Ascending aorta (tissue), 2 donors: ENCODE measurements at regions not wholly inside any gene's neighbourhood (a gene's known extent, or its start where the extent isn't known, plus 50 kb on each side); places are given as distances from the start of the nearest gene placed in this dataset.

Experiments
- DNase-seq, 2 donors: peaks; one replicate each; pipeline ENCODE4 v3.0.0-alpha.2; 2019; ENCODE audit warnings: low spot score in 2 of 2
- H3K27ac ChIP-seq, 2 donors: fragments of 200-600 bp; sonication (generic); one replicate each; pipeline ENCODE4 v1.5.1; 2016 to 2017; ENCODE audit warnings: mild to moderate bottlenecking in 1 of 2
- H3K27me3 ChIP-seq: fragments of 200-600 bp; sonication (generic); one replicate; pipeline ENCODE4 v1.5.1; 2017
- H3K36me3 ChIP-seq, 2 donors: fragments of 200-600 bp; sonication (generic); one replicate each; pipeline ENCODE4 v1.5.1; 2016
- H3K4me1 ChIP-seq, 2 donors: fragments of 200-600 bp; sonication (generic); one replicate each; pipeline ENCODE4 v1.5.1; 2016 to 2017; ENCODE audit warnings: mild to moderate bottlenecking in 1 of 2
- H3K4me3 ChIP-seq, 2 donors: fragments of 200-600 bp; sonication (generic); one replicate each; pipeline ENCODE4 v1.5.1; 2016 to 2017; ENCODE audit warnings: mild to moderate bottlenecking in 1 of 2
- H3K9me3 ChIP-seq, 2 donors: fragments of 200-600 bp; sonication (generic); one replicate each; pipeline ENCODE4 v1.5.1; 2016
- CTCF ChIP-seq, 3 experiments: fragments of 200-600 bp in 2 of 3; fragments of 450-650 bp in 1 of 3; sonication (generic) in 2 of 3; IDR thresholded peaks; one replicate each; pipeline ENCODE4 v1.5.1; 2016 to 2019; ENCODE audit warnings: antibody characterized with exemption in 3 of 3, mild to moderate bottlenecking in 1 of 3, moderate library complexity in 1 of 3
- intact Hi-C: fragments of 100-400 bp; cut with DNase I; formaldehyde crosslinking; loops from one replicate; pipeline ENCODE4 v1.15.1; 2023

DNA sequence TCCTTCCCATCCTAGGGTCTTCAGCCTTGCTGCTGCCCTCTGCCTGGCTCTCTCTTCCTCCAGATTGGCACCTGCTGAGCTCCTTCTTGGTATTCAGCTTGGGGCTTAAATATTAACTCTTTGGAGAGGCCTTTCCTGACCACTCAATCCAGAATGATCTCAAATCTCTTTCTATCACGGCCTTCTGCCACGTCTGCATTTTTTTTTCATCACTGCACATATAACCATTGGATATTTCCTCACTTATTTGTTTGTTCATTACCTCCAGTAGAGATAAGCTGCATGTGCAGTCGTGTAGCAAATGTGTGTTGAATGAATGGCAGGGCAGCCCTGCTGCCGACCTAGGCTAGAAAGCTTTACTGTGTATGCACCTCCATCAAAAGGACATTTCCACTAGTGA, 51.6 kb upstream of the MPP7 start:
- no peak overlapping the region for H3K4me3 ChIP-seq
- TF ChIP-seq CTCF (IDR thresholded peaks at IDR 0.05), result no peak
- H3K27ac ChIP-seq, result no peak overlapping the region
- H3K27me3 ChIP-seq, result no peaks in the 10 kb centered on the region
- H3K36me3 ChIP-seq, result no peaks in the 10 kb centered on the region
- no peaks in the 10 kb centered on the region for H3K9me3 ChIP-seq
- no peak for DNase-seq
- intact Hi-C loops, result no loop called here
- H3K4me1 ChIP-seq, result no peaks in the 10 kb centered on the region

DNA sequence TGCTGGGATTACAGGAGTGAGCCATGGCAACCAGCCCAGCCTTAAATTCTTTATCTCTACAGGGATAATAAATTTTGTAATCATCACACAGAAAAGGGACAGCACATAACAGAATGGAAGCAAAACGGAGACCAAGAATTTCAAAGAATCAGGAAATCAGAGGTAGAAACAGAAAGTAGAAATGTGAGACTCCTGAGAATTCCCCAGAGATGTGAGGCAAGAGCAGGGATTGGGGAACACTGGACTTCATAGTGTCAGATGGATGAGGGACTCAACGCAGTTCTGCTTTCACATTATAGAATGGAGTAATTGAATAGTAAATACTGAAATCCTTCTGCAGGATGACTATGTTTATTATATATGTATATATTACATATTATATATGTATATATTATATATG, 52.5 kb upstream of the MPP7 start:
- no peak overlapping the region for H3K27ac ChIP-seq
- H3K4me3 ChIP-seq, result no peak overlapping the region
- H3K9me3 ChIP-seq, result no peaks in the 10 kb centered on the region
- intact Hi-C loops, result no loop called here
- TF ChIP-seq CTCF (IDR thresholded peaks at IDR 0.05), result no peak
- no peaks in the 10 kb centered on the region for H3K36me3 ChIP-seq
- H3K27me3 ChIP-seq, result no peaks in the 10 kb centered on the region
- H3K4me1 ChIP-seq, result no peaks in the 10 kb centered on the region
- DNase-seq, result no peak

DNA sequence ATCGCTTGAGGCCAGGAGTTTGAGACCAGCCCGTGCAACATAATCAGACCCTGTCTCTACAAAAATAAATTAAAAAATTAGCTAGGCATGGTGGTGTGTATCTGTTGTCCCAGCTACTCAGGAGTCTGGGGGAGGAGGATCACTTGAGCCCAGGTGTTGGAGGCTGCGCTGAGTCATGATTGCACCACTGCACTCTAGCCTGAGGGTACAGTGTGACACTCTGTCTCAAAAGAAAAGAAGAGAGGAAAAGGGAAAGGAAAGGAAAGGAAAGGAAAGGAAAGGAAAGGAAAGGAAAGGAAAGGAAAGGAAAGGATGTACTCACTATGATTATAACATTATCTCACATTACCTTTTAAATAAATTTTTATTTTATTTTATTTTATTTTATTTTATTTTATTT, 56.5 kb upstream of the MPP7 start:
- no peak for TF ChIP-seq CTCF (IDR thresholded peaks at IDR 0.05)

GRCh38 chr10:28360175-28360574, 57.3 kb upstream of the MPP7 start:
- no peaks in the 10 kb centered on the region for H3K36me3 ChIP-seq
- no peaks in the 10 kb centered on the region for H3K4me1 ChIP-seq
- no peak overlapping the region for H3K27ac ChIP-seq
- H3K9me3 ChIP-seq, result no peaks in the 10 kb centered on the region
- no peak for DNase-seq
- H3K27me3 ChIP-seq, result no peaks in the 10 kb centered on the region
- H3K4me3 ChIP-seq, result no peak overlapping the region
- no peak for TF ChIP-seq CTCF (IDR thresholded peaks at IDR 0.05)
- intact Hi-C loops, result no loop called here

More for the DNA sequence above, 56.5 kb upstream of the MPP7 start:
- no peaks in the 10 kb centered on the region for H3K36me3 ChIP-seq
- no peaks in the 10 kb centered on the region for H3K9me3 ChIP-seq
- no peaks in the 10 kb centered on the region for H3K4me1 ChIP-seq
- H3K27ac ChIP-seq, result no peak overlapping the region
- no peak for DNase-seq
- intact Hi-C loops, result no loop called here
- H3K27me3 ChIP-seq, result no peaks in the 10 kb centered on the region
- H3K4me3 ChIP-seq, result no peak overlapping the region

- Histone ChIP-seq H3K27ac (no peak overlapping the region), H3K4me1 (no peaks in the 10 kb centered on the region), H3K4me3 (no peak overlapping the region), H3K9me3 (no peaks in the 10 kb centered on the region), H3K27me3 (no peaks in the 10 kb centered on the region), H3K36me3 (no peaks in the 10 kb centered on the region)
- no peak for TF ChIP-seq CTCF (IDR thresholded peaks at IDR 0.05)
- intact Hi-C loops, result no loop called here
- DNase-seq, result no peak
Observed at GRCh38 chr10:28363376-28363775, 60.5 kb upstream of the MPP7 start.

DNA sequence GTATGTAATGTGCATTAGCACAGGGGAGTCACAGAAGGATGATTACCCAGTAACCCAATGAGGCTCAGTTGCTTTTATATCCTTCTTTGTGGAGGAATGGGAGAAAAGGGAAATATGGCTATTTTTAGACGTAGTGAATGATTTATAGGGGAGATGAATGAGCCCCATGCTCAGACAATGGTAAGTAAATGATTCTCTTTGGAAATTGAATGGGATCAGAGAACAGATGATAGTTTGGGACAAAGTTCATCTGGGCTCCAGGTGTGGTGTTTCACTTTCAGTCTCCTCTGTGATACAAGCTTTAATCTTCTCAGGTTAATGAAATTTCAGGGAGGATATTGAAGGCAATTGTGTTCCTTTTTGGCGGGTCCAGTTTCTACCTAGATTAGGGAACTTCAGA, 63.0 kb upstream of the MPP7 start:
- no peaks in the 10 kb centered on the region for H3K36me3 ChIP-seq
- no peak for TF ChIP-seq CTCF (IDR thresholded peaks at IDR 0.05)
- no peak overlapping the region for H3K27ac ChIP-seq
- H3K4me3 ChIP-seq, result no peak overlapping the region
- H3K9me3 ChIP-seq, result no peaks in the 10 kb centered on the region
- DNase-seq, result no peak
- H3K27me3 ChIP-seq, result no peaks in the 10 kb centered on the region
- intact Hi-C loops, result no loop called here
- H3K4me1 ChIP-seq, result no peaks in the 10 kb centered on the region
